Smooth muscle cell (in vitro differentiated cells): ENCODE measurements at regions not wholly inside any gene's neighbourhood (a gene's known extent, or its start where the extent isn't known, plus 50 kb on each side); places are given as distances from the start of the nearest gene placed in this dataset.

Experiments used
- DNase-seq: peaks from one replicate; lab custom pipeline; 2025; ENCODE audit not compliant: unreplicated experiment; lab: John Stamatoyannopoulos, UW
- H2AFZ ChIP-seq: fragments of 200-600 bp; sonication (generic); 2 replicates; pipeline ENCODE4 v1.6.0; 2016; ENCODE audit warnings: antibody characterized with exemption, low read depth, mild to moderate bottlenecking
- H3F3A ChIP-seq: fragments of 200-600 bp; sonication (generic); 2 replicates; pipeline ENCODE4 v1.6.0; 2017; ENCODE audit warnings: antibody characterized with exemption, low read depth
- H3K27ac ChIP-seq: fragments of 200-600 bp; sonication (generic); 2 replicates; pipeline ENCODE4 v1.5.1; 2016; ENCODE audit warnings: low read depth, mild to moderate bottlenecking
- H3K27me3 ChIP-seq: fragments of 200-600 bp; sonication (generic); 2 replicates; pipeline ENCODE4 v1.6.1; 2016; ENCODE audit warnings: low read depth, mild to moderate bottlenecking
- H3K36me3 ChIP-seq: fragments of 200-600 bp; sonication (generic); 2 replicates; pipeline ENCODE4 v1.5.1; 2016; ENCODE audit warnings: low read depth
- H3K4me1 ChIP-seq: fragments of 200-600 bp; sonication (generic); 2 replicates; pipeline ENCODE4 v1.5.1; 2016; ENCODE audit warnings: low read depth
- H3K4me2 ChIP-seq: fragments of 200-600 bp; sonication (generic); 2 replicates; pipeline ENCODE4 v1.6.0; 2016; ENCODE audit warnings: mild to moderate bottlenecking
- H3K4me3 ChIP-seq: fragments of 200-600 bp; sonication (generic); 2 replicates; pipeline ENCODE4 v1.5.1; 2016; ENCODE audit warnings: mild to moderate bottlenecking
- H3K79me2 ChIP-seq: fragments of 200-600 bp; sonication (generic); 2 replicates; pipeline ENCODE4 v1.6.0; 2016; ENCODE audit warnings: low read depth, mild to moderate bottlenecking
- H3K9ac ChIP-seq: fragments of 200-600 bp; sonication (generic); 2 replicates; pipeline ENCODE4 v1.6.0; 2016; ENCODE audit warnings: low read depth
- H3K9me3 ChIP-seq: fragments of 200-600 bp; sonication (generic); replicated peaks from 2 replicates; pipeline ENCODE4 v1.5.1; 2016; ENCODE audit warnings: low read depth
- H4K20me1 ChIP-seq: fragments of 200-600 bp; sonication (generic); 2 replicates; pipeline ENCODE4 v1.6.0; 2016; ENCODE audit warnings: low read depth
- whole genome bisulfite sequencing: methylation state at CpG from one replicate; pipeline ENCODE4 v1.1.7; 2016; ENCODE audit warnings: low lambda C conversion rate; 5-methylcytosine and 5-hydroxymethylcytosine counted together
- TF ChIP-seq, protein P1 (sequence below): fragments of 200-600 bp; sonication (generic); IDR thresholded peaks from 2 replicates; pipeline ENCODE4 v1.5.1; 2017; ENCODE audit warnings: borderline replicate concordance, mild to moderate bottlenecking, antibody characterized with exemption; ENCODE audit not compliant: insufficient read depth, poor library complexity, severe bottlenecking

DNA sequence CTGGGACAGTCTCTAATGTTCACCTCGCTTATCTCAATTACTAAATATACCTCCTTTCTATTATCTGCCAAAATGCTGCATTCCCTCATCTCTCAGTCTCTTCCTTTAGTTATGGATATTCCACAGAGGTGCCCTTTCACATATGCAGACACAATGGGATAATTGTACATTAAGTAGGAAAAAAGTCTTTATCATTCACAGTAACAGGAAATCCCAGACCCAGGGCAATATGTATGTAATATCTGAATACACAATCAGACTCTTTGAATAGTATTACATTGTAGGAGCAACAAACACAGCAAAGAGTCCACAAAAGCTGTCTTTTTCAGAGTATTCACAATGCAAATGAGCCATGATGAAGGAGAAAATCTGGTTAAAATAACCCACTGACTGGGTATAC is 1399.0 kb upstream of the ZEB2 start:
- DNase-seq, result no peak
- no peak overlapping the region for H3K9ac ChIP-seq
- no peaks in the 10 kb centered on the region for H3F3A ChIP-seq
- H3K4me3 ChIP-seq, result no peak overlapping the region
- no peak overlapping the region for H3K27ac ChIP-seq
- no peaks in the 10 kb centered on the region for H3K27me3 ChIP-seq
- WGBS, result 85% methylated on average over 1 of the region's 1 CpG
- H3K9me3 ChIP-seq, result no peaks in the 10 kb centered on the region
- H3K4me2 ChIP-seq, result peak overlapping the region; percentile 35
- no peaks in the 10 kb centered on the region for H3K79me2 ChIP-seq
- H3K36me3 ChIP-seq, result no peaks in the 10 kb centered on the region
- peak overlapping the region; percentile 64 for H2AFZ ChIP-seq
- no peaks in the 10 kb centered on the region for H3K4me1 ChIP-seq
- TF ChIP-seq, protein P1, sequence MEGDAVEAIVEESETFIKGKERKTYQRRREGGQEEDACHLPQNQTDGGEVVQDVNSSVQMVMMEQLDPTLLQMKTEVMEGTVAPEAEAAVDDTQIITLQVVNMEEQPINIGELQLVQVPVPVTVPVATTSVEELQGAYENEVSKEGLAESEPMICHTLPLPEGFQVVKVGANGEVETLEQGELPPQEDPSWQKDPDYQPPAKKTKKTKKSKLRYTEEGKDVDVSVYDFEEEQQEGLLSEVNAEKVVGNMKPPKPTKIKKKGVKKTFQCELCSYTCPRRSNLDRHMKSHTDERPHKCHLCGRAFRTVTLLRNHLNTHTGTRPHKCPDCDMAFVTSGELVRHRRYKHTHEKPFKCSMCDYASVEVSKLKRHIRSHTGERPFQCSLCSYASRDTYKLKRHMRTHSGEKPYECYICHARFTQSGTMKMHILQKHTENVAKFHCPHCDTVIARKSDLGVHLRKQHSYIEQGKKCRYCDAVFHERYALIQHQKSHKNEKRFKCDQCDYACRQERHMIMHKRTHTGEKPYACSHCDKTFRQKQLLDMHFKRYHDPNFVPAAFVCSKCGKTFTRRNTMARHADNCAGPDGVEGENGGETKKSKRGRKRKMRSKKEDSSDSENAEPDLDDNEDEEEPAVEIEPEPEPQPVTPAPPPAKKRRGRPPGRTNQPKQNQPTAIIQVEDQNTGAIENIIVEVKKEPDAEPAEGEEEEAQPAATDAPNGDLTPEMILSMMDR, result no peak
- no peaks in the 10 kb centered on the region for H4K20me1 ChIP-seq

DNA sequence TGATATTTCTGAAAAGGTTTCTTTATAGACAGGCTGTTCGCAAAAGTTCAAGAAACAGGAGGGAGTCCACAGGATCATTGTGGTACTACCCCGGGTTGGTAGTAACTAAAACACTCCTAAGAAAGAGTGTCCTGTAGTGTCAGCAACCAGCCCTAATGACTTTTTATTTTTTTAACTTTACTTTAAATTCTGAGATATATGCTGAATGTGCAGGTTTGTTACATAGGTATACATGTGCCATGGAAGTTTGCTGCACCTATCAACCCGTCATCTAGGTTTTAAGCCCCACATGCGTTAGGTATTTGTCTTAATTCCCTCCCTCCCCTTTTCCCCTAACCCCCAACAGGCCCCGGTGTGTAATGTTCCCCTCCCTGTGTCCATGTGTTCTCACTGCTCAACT is 1396.9 kb upstream of the ZEB2 start:
- DNase-seq, result no peak
- Histone ChIP-seq H3K4me3 (no peak overlapping the region), H3K79me2 (no peaks in the 10 kb centered on the region), H3K36me3 (no peaks in the 10 kb centered on the region), H3K9me3 (no peaks in the 10 kb centered on the region), H3K27ac (no peak overlapping the region), H3K4me1 (no peaks in the 10 kb centered on the region), H3K4me2 (no peak overlapping the region), H3F3A (no peaks in the 10 kb centered on the region), H4K20me1 (no peaks in the 10 kb centered on the region), H3K9ac (no peak overlapping the region), H2AFZ (peak overlapping the region; percentile 64), H3K27me3 (no peaks in the 10 kb centered on the region)
- TF ChIP-seq, protein P1, result no peak
- WGBS, result over 99% methylated on average over 5 of the region's 5 CpGs

DNA sequence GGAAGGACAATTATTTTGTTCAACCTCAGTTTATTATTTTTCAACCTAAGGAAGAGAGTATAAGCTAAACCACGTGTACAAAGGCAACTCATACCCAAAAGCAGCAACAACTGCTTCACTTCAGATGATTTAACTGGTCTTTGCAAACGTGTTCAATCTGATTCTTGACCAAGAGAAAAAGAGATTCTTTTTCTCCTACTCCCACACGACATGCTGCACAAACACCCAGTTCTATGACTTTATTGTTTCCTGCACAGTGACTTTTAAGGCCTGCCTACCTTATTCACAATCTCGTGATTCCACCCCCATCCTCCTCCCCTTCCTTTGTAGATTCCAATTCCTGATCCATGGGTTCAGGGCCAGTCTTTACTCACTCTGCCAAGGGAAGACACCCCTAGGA is 1394.8 kb upstream of the ZEB2 start:
- TF ChIP-seq, protein P1, result no peak
- Histone ChIP-seq H3F3A (no peaks in the 10 kb centered on the region), H3K9ac (no peak overlapping the region), H3K9me3 (no peaks in the 10 kb centered on the region), H3K27me3 (no peaks in the 10 kb centered on the region), H3K4me3 (no peak overlapping the region), H3K27ac (no peak overlapping the region), H4K20me1 (no peaks in the 10 kb centered on the region), H3K4me1 (no peaks in the 10 kb centered on the region), H2AFZ (no peak overlapping the region), H3K4me2 (no peak overlapping the region), H3K36me3 (no peaks in the 10 kb centered on the region), H3K79me2 (no peaks in the 10 kb centered on the region)
- DNase-seq, result no peak
- 80% methylated on average over 4 of the region's 4 CpGs for WGBS

DNA sequence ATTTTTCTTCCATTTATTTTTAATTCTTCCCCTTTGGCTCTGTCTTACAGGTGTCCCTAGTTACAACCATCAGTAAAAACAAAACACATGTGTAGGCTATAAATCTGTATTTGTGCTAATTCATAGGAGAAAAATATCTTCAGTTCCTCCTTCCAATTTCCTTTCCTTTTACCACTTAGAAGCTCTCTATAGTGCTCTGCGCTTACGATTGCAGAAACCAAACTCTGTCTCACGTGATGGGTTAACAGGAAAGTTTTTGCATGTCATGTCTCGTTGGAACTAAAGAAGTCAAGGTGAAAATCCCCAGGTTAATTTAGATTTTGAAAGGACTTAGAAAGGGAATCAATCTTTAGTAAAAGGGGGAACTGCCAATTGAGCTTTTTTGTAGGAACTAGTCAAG is 1390.5 kb upstream of the ZEB2 start:
- Histone ChIP-seq H3F3A (no peaks in the 10 kb centered on the region), H3K4me1 (no peaks in the 10 kb centered on the region), H3K79me2 (no peaks in the 10 kb centered on the region), H3K9me3 (no peaks in the 10 kb centered on the region), H3K4me3 (no peak overlapping the region), H2AFZ (no peak overlapping the region), H3K9ac (no peak overlapping the region), H3K27me3 (no peaks in the 10 kb centered on the region), H3K4me2 (no peak overlapping the region), H3K36me3 (no peaks in the 10 kb centered on the region), H3K27ac (no peak overlapping the region), H4K20me1 (no peaks in the 10 kb centered on the region)
- TF ChIP-seq, protein P1, result no peak
- 95% methylated on average over 4 of the region's 4 CpGs for WGBS
- no peak for DNase-seq
